Neural progenitor cell (in vitro differentiated cells): ENCODE measurements at regions not wholly inside any gene's neighbourhood (a gene's known extent, or its start where the extent isn't known, plus 50 kb on each side); places are given as distances from the start of the nearest gene placed in this dataset.

ENCODE experiments used
- DNase-seq: peaks from one replicate; pipeline ENCODE4 v3.0.0-alpha.2; 2016; ENCODE audit warnings: low spot score
- H2AFZ ChIP-seq: fragments of 200-600 bp; sonication (generic); replicated peaks from 2 replicates; pipeline ENCODE4 v1.6.1; 2016; ENCODE audit warnings: antibody characterized with exemption
- H3F3A ChIP-seq: fragments of 200-600 bp; sonication (generic); 2 replicates; pipeline ENCODE4 v1.6.1; 2016; ENCODE audit warnings: antibody characterized with exemption, low read depth
- H3K27ac ChIP-seq: fragments of 200-600 bp; sonication (generic); 2 replicates; pipeline ENCODE4 v1.5.1; 2016; ENCODE audit warnings: mild to moderate bottlenecking
- H3K27me3 ChIP-seq: fragments of 200-600 bp; sonication (generic); 2 replicates; pipeline ENCODE4 v1.6.1; 2016; ENCODE audit warnings: mild to moderate bottlenecking, moderate library complexity
- H3K36me3 ChIP-seq: fragments of 200-600 bp; sonication (generic); 2 replicates; pipeline ENCODE4 v1.5.1; 2016
- H3K4me1 ChIP-seq: fragments of 200-600 bp; sonication (generic); 2 replicates; pipeline ENCODE4 v1.6.1; 2016; ENCODE audit warnings: mixed run types
- H3K4me2 ChIP-seq: fragments of 200-600 bp; sonication (generic); 2 replicates; pipeline ENCODE4 v1.6.1; 2016
- H3K4me3 ChIP-seq: fragments of 200-600 bp; sonication (generic); 2 replicates; pipeline ENCODE4 v1.5.1; 2016
- H3K79me2 ChIP-seq: fragments of 200-600 bp; sonication (generic); 2 replicates; pipeline ENCODE4 v1.6.1; 2016; ENCODE audit warnings: low read depth
- H3K9ac ChIP-seq: fragments of 200-600 bp; sonication (generic); 2 replicates; pipeline ENCODE4 v1.6.1; 2016
- H3K9me3 ChIP-seq: fragments of 200-600 bp; sonication (generic); 2 replicates; pipeline ENCODE4 v1.5.1; 2016; ENCODE audit warnings: low read depth
- H4K20me1 ChIP-seq: fragments of 200-600 bp; sonication (generic); 2 replicates; pipeline ENCODE4 v1.6.1; 2016; ENCODE audit warnings: low read depth
- H3K27ac Mint-ChIP-seq: 3 replicates; pipeline ENCODE4 v1.8.0; 2021; ENCODE audit warnings: mixed read lengths
- H3K27me3 Mint-ChIP-seq: 2 replicates; pipeline ENCODE4 v1.8.0; 2022; ENCODE audit warnings: low read depth, mild to moderate bottlenecking, inconsistent platforms, moderate library complexity, mixed read lengths; ENCODE audit not compliant: insufficient read depth
- H3K36me3 Mint-ChIP-seq: 3 replicates; pipeline ENCODE4 v1.8.0; 2021; ENCODE audit warnings: mixed read lengths
- H3K4me1 Mint-ChIP-seq: 3 replicates; pipeline ENCODE4 v1.8.0; 2021; ENCODE audit warnings: mixed read lengths
- H3K4me3 Mint-ChIP-seq: 3 replicates; pipeline ENCODE4 v1.8.0; 2021; ENCODE audit warnings: mild to moderate bottlenecking, moderate library complexity, mixed read lengths
- H3K9me3 Mint-ChIP-seq: 3 replicates; pipeline ENCODE4 v1.8.0; 2020; ENCODE audit warnings: mixed read lengths
- CTCF ChIP-seq: fragments of 200-600 bp; sonication (generic); IDR thresholded peaks from 2 replicates; pipeline ENCODE4 v1.5.1; 2017; ENCODE audit warnings: antibody characterized with exemption, mild to moderate bottlenecking
- EZH2 ChIP-seq: fragments of 200-600 bp; sonication (generic); IDR thresholded peaks from 2 replicates; pipeline ENCODE4 v1.6.1; 2017; ENCODE audit warnings: antibody characterized with exemption, mild to moderate bottlenecking, moderate library complexity
- EZH2phosphoT487 ChIP-seq: fragments of 200-600 bp; sonication (generic); IDR thresholded peaks from 2 replicates; pipeline ENCODE4 v1.6.1; 2017; ENCODE audit warnings: antibody characterized with exemption

- H3K4me3 Mint-ChIP-seq: no peak overlapping the region
These were observed 691.7 kb upstream of the ADGRL2 start for GRCh38 chr1:81109038-81109437.

GRCh38 chr1:81097860-81098259, 702.9 kb upstream of the ADGRL2 start:
- H3K4me1 Mint-ChIP-seq: peaks cover 13% of the 10 kb centered on the region
- Histone ChIP-seq H3K27ac (no peak overlapping the region), H3K4me3 (no peak overlapping the region)

More at GRCh38 chr1:81109038-81109437, 691.7 kb upstream of the ADGRL2 start:
- Mint-ChIP-seq H3K27ac (no peak overlapping the region), H3K9me3 (peaks cover 8% of the 10 kb centered on the region), H3K4me1 (no peaks in the 10 kb centered on the region), H3K36me3 (no peaks in the 10 kb centered on the region), H3K27me3 (peaks cover 4% of the 10 kb centered on the region)
- H3K4me2 ChIP-seq: no peak overlapping the region
- H3F3A ChIP-seq: no peaks in the 10 kb centered on the region
- no peak overlapping the region for H3K4me3 ChIP-seq
- no peak for DNase-seq
- no peaks in the 10 kb centered on the region for H3K36me3 ChIP-seq
- H3K27me3 ChIP-seq: no peaks in the 10 kb centered on the region
- H2AFZ ChIP-seq: no peak overlapping the region
- no peaks in the 10 kb centered on the region for H3K79me2 ChIP-seq
- H4K20me1 ChIP-seq: no peaks in the 10 kb centered on the region
- H3K27ac ChIP-seq: no peak overlapping the region
- H3K9me3 ChIP-seq: no peaks in the 10 kb centered on the region
- no peaks in the 10 kb centered on the region for H3K4me1 ChIP-seq
- TF ChIP-seq EZH2phosphoT487 (no peak), CTCF (no peak), EZH2 (no peak)
- H3K9ac ChIP-seq: no peak overlapping the region

GRCh38 chr1:81073580-81073979, 727.2 kb upstream of the ADGRL2 start:
- no peak overlapping the region for H3K9ac ChIP-seq
- no peaks in the 10 kb centered on the region for H3K27me3 ChIP-seq
- H3K9me3 ChIP-seq: no peaks in the 10 kb centered on the region
- H4K20me1 ChIP-seq: no peaks in the 10 kb centered on the region
- no peaks in the 10 kb centered on the region for H3K79me2 ChIP-seq
- H3K27me3 Mint-ChIP-seq: no peaks in the 10 kb centered on the region
- H3K9me3 Mint-ChIP-seq: no peaks in the 10 kb centered on the region
- H3K4me1 Mint-ChIP-seq: no peaks in the 10 kb centered on the region
- no peaks in the 10 kb centered on the region for H3K4me1 ChIP-seq
- H3F3A ChIP-seq: no peaks in the 10 kb centered on the region
- H3K27ac ChIP-seq: no peak overlapping the region
- H3K4me3 Mint-ChIP-seq: no peak overlapping the region
- H3K4me2 ChIP-seq: no peak overlapping the region
- no peak overlapping the region for H3K27ac Mint-ChIP-seq
- H3K36me3 ChIP-seq: no peaks in the 10 kb centered on the region
- H3K4me3 ChIP-seq: no peak overlapping the region
- DNase-seq: no peak
- H3K36me3 Mint-ChIP-seq: no peaks in the 10 kb centered on the region
- H2AFZ ChIP-seq: no peak overlapping the region
- TF ChIP-seq CTCF (no peak), EZH2 (no peak), EZH2phosphoT487 (no peak)

More at GRCh38 chr1:81097860-81098259, 702.9 kb upstream of the ADGRL2 start:
- no peak overlapping the region for H2AFZ ChIP-seq
- H3K9me3 ChIP-seq: no peaks in the 10 kb centered on the region
- peaks cover 3% of the 10 kb centered on the region for H3K36me3 Mint-ChIP-seq
- H3K4me1 ChIP-seq: no peaks in the 10 kb centered on the region
- no peak overlapping the region for H3K4me3 Mint-ChIP-seq
- no peaks in the 10 kb centered on the region for H3K79me2 ChIP-seq
- H3K27ac Mint-ChIP-seq: no peak overlapping the region
- H3K4me2 ChIP-seq: no peak overlapping the region
- no peaks in the 10 kb centered on the region for H3F3A ChIP-seq
- H3K36me3 ChIP-seq: no peaks in the 10 kb centered on the region
- H3K9ac ChIP-seq: no peak overlapping the region
- H4K20me1 ChIP-seq: no peaks in the 10 kb centered on the region
- TF ChIP-seq EZH2 (no peak), EZH2phosphoT487 (no peak), CTCF (no peak)
- H3K9me3 Mint-ChIP-seq: peaks cover 7% of the 10 kb centered on the region
- no peaks in the 10 kb centered on the region for H3K27me3 ChIP-seq
- no peaks in the 10 kb centered on the region for H3K27me3 Mint-ChIP-seq
- no peak for DNase-seq
